Neutrophil (primary cell): ENCODE measurements at regions not wholly inside any gene's neighbourhood (a gene's known extent, or its start where the extent isn't known, plus 50 kb on each side); places are given as distances from the start of the nearest gene placed in this dataset.

Source experiments
- H3K27ac ChIP-seq: fragments of 200-600 bp; sonication (generic); 2 replicates; pipeline ENCODE4 v1.5.1; 2016; ENCODE audit warnings: mild to moderate bottlenecking, moderate library complexity
- H3K27me3 ChIP-seq: fragments of 200-600 bp; sonication (generic); 2 replicates; pipeline ENCODE4 v1.6.0; 2016; ENCODE audit warnings: mild to moderate bottlenecking
- H3K36me3 ChIP-seq: fragments of 200-600 bp; sonication (generic); 2 replicates; pipeline ENCODE4 v1.5.1; 2017
- H3K4me1 ChIP-seq, 2 experiments: fragments of 200-600 bp in 1 of 2; sonication (generic) in 1 of 2; 1 replicate in 1 of 2; 2 replicates in 1 of 2; pipeline versions ENCODE4 v1.5.1 to v1.6.1; 2013 to 2016; ENCODE audit warnings: low read depth in 1 of 2, low read length in 1 of 2, mild to moderate bottlenecking in 1 of 2, moderate library complexity in 1 of 2; ENCODE audit not compliant: control insufficient read depth in 1 of 2, insufficient read depth in 1 of 2
- H3K4me3 ChIP-seq, 2 experiments: fragments of 200-600 bp in 1 of 2; sonication (generic) in 1 of 2; 1 replicate in 1 of 2; 2 replicates in 1 of 2; pipeline ENCODE4 v1.5.1; 2013 to 2016; ENCODE audit warnings: low read depth in 1 of 2, low read length in 1 of 2, mild to moderate bottlenecking in 1 of 2, moderate library complexity in 1 of 2
- H3K9me3 ChIP-seq: fragments of 200-600 bp; sonication (generic); 2 replicates; pipeline ENCODE4 v1.5.1; 2016
- TF ChIP-seq, protein P1 (sequence below): fragments of 200-600 bp; sonication (generic); IDR thresholded peaks from 2 replicates; pipeline ENCODE4 v1.5.1; 2016; ENCODE audit warnings: antibody characterized with exemption

DNA sequence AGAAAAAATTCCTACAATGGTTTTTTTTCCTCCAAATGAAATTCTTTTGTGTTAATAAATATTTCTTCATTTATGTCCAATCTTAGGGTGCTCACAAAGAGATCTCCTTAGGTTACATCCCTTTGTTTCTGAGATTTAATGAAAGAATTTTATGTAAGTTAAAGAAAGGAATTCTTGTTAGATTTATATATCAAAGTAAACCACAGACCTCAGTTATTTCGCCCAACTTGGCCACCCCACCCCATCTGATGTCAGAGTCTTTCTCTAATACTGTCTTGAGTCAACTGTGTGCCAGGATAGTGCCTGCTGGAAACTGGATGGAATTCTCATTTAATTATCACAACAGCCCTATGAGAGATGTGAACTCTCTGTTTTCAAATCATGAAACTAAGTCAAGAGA is 259.9 kb downstream of the OPA1 start:
- Histone ChIP-seq H3K27ac (no peak overlapping the region), H3K27me3 (no peaks in the 10 kb centered on the region)
- TF ChIP-seq, protein P1, sequence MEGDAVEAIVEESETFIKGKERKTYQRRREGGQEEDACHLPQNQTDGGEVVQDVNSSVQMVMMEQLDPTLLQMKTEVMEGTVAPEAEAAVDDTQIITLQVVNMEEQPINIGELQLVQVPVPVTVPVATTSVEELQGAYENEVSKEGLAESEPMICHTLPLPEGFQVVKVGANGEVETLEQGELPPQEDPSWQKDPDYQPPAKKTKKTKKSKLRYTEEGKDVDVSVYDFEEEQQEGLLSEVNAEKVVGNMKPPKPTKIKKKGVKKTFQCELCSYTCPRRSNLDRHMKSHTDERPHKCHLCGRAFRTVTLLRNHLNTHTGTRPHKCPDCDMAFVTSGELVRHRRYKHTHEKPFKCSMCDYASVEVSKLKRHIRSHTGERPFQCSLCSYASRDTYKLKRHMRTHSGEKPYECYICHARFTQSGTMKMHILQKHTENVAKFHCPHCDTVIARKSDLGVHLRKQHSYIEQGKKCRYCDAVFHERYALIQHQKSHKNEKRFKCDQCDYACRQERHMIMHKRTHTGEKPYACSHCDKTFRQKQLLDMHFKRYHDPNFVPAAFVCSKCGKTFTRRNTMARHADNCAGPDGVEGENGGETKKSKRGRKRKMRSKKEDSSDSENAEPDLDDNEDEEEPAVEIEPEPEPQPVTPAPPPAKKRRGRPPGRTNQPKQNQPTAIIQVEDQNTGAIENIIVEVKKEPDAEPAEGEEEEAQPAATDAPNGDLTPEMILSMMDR = no peak

DNA sequence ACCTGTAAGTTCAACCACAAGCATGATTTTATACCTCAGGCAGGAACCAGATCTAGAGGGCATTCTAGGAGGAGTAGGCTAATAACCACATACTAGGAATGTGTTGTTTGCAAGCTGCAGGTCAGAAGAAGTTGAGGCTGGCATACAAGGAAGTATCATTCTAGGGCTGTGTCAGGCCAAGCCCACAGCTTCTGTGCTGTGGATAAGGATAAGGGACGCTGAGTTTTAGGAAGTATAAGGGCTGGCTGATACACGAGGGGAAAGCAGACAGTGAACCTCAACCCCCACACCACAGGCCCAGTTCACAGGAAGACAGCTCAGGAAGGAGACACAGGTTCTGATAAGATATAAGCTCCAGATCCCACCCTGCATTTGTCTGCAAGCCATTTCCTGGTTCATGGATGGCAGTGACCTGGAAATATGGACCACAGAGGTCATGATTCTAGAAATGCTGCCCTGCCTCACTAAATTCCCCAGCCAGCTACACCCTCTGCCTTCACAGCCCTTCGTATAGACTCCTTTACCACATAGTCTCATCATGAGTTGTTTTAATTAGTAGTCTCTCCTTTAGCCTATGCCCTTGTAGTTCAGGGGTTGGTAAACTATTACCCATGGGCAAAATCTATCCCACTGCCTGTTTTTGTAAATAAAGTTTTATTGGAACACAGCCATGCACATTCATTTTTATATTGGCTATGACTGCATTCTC is 260.7 kb downstream of the OPA1 start:
- H3K4me1 ChIP-seq = peaks cover 5 to 10% of the 10 kb centered on the region in 2 experiments
- H3K27me3 ChIP-seq = no peaks in the 10 kb centered on the region
- no peak overlapping the region for H3K27ac ChIP-seq
- no peak overlapping the region for H3K4me3 ChIP-seq
- H3K9me3 ChIP-seq = no peaks in the 10 kb centered on the region
- TF ChIP-seq, protein P1 = no peak
- H3K36me3 ChIP-seq = no peaks in the 10 kb centered on the region

More for the DNA sequence above, 259.9 kb downstream of the OPA1 start:
- no peak overlapping the region for H3K4me3 ChIP-seq
- peaks cover under 1 to 4% of the 10 kb centered on the region in 2 experiments for H3K4me1 ChIP-seq
- H3K9me3 ChIP-seq = no peaks in the 10 kb centered on the region
- H3K36me3 ChIP-seq = no peaks in the 10 kb centered on the region

DNA sequence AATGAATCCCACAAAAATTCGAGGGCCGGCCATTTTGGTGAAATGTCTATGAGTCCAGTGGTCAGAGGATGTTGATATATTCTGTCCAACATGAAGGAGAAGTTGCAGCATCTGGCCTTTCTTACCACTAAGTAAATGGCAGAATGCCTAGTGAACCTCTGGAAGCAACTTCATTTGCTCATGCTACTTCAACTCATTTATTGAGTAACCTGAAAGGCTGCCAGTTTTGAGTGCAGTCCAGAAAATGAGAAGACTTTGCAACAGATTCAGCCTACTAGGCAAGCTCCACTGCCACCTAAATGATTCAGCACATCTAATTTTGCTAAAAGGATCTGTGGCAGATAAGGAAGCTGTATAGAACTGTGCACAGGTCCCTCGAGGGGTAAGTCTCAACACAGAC is 265.0 kb downstream of the OPA1 start:
- H3K27ac ChIP-seq = no peak overlapping the region
- H3K9me3 ChIP-seq = no peaks in the 10 kb centered on the region
- no peak overlapping the region for H3K4me3 ChIP-seq
- no peaks in the 10 kb centered on the region for H3K27me3 ChIP-seq
- TF ChIP-seq, protein P1 = no peak
- H3K4me1 ChIP-seq = peaks cover 5 to 14% of the 10 kb centered on the region in 2 experiments
- H3K36me3 ChIP-seq = no peaks in the 10 kb centered on the region

DNA sequence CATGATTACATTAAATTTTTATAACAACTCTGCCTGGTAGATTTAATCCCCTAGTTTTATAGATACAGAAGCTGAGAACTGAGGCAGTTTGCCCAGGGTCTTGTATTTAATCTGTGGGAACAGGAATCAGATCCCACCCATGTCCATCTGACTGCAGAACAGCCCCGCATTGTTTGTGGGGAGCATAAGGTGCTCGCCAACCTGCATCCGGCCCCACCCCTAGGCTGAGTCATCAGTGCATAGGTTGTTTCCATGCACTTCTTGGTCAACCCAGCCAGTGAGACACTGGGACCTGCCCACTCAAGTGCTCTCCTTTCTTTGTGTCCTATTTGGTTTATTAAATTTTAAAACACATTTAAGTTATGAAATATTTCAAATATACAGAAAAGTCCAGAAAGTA is 266.2 kb downstream of the OPA1 start:
- H3K4me1 ChIP-seq = peaks cover 5 to 14% of the 10 kb centered on the region in 2 experiments
- no peaks in the 10 kb centered on the region for H3K36me3 ChIP-seq
- no peak overlapping the region for H3K27ac ChIP-seq
- H3K4me3 ChIP-seq = no peak overlapping the region
- TF ChIP-seq, protein P1 = no peak
- H3K27me3 ChIP-seq = no peaks in the 10 kb centered on the region
- H3K9me3 ChIP-seq = no peaks in the 10 kb centered on the region

DNA sequence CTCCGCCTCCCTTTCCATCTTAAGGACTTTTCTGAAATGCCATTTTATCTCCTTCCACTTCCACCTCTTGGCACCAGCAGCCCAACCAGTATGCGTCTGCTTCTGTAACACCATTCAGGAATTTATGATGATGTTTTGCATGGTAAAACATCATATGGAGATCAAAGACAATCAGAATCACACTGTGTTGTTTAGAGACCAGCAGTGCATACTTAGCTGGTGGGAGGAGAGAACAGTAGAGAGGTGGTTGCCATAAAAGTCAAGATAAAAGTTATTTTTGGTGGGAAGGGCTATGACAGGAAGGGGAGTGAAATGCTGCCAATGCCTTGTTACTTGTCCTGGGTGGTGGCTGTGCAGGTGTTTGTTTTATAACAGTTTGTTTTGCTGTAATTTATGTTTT is 268.0 kb downstream of the OPA1 start:
- H3K4me3 ChIP-seq = no peak overlapping the region
- H3K36me3 ChIP-seq = no peaks in the 10 kb centered on the region
- no peaks in the 10 kb centered on the region for H3K27me3 ChIP-seq
- no peaks in the 10 kb centered on the region for H3K9me3 ChIP-seq
- TF ChIP-seq, protein P1 = no peak
- peaks cover 5 to 14% of the 10 kb centered on the region in 2 experiments for H3K4me1 ChIP-seq
- no peak overlapping the region for H3K27ac ChIP-seq
